RWPE2 (cell line): ENCODE measurements at regions not wholly inside any gene's neighbourhood (a gene's known extent, or its start where the extent isn't known, plus 50 kb on each side); places are given as distances from the start of the nearest gene placed in this dataset.
"Not testable (repeated sequence)": the region's sequence is repeated elsewhere in the genome, so short reads cannot be mapped to it uniquely, and the experiment has no call there.

ENCODE experiments used
- ATAC-seq: fragments of 200-7000 bp; cut with Tn5 transposase; 3 replicates; pipeline ENCODE4 v1.9.1; 2021; ENCODE audit warnings: low read depth
- DNase-seq: peaks from one replicate; pipeline ENCODE4 v3.0.0-alpha.2; 2020; ENCODE audit warnings: low spot score
- H3K27ac ChIP-seq: fragments of 450-650 bp; 2 replicates; pipeline ENCODE4 v1.5.1; 2017; ENCODE audit warnings: mild to moderate bottlenecking; ENCODE audit not compliant: poor library complexity, severe bottlenecking
- H3K27me3 ChIP-seq: fragments of 250-450 bp; sonication (Bioruptor Pico); 2 replicates; pipeline ENCODE4 v1.5.1; 2021; ENCODE audit warnings: mild to moderate bottlenecking, moderate library complexity; ENCODE audit not compliant: insufficient read depth, poor library complexity, severe bottlenecking
- H3K36me3 ChIP-seq: fragments of 250-450 bp; sonication (Bioruptor Pico); 2 replicates; pipeline ENCODE4 v1.5.1; 2020; ENCODE audit warnings: low read depth, mild to moderate bottlenecking, moderate library complexity
- H3K4me1 ChIP-seq: fragments of 250-450 bp; sonication (Bioruptor Pico); 2 replicates; pipeline ENCODE4 v1.5.1; 2021; ENCODE audit warnings: mild to moderate bottlenecking, moderate library complexity; ENCODE audit not compliant: insufficient read depth, poor library complexity, severe bottlenecking
- H3K4me3 ChIP-seq: fragments of 250-450 bp; sonication (Bioruptor Pico); 2 replicates; pipeline ENCODE4 v1.5.1; 2021; ENCODE audit warnings: mild to moderate bottlenecking, moderate library complexity; ENCODE audit not compliant: severe bottlenecking
- H3K9me3 ChIP-seq: fragments of 250-450 bp; sonication (Bioruptor Pico); 2 replicates; pipeline ENCODE4 v1.5.1; 2021; ENCODE audit warnings: mild to moderate bottlenecking, moderate library complexity; ENCODE audit not compliant: severe bottlenecking
- CTCF ChIP-seq: fragments of 450-650 bp; IDR thresholded peaks from one replicate; pipeline ENCODE4 v1.5.1; 2017; ENCODE audit warnings: mild to moderate bottlenecking, moderate library complexity; ENCODE audit not compliant: poor library complexity, severe bottlenecking

GRCh38 chr18:73674125-73674865 is 473.3 kb downstream of the FBXO15 start:
- no peak for TF ChIP-seq CTCF
- H3K9me3 ChIP-seq = no peaks in the 10 kb centered on the region
- H3K36me3 ChIP-seq = no peaks in the 10 kb centered on the region
- no peaks in the 10 kb centered on the region for H3K27me3 ChIP-seq
- no peak for ATAC-seq
- H3K27ac ChIP-seq = no peak overlapping the region
- DNase-seq = no peak
- peaks cover 27% of the 10 kb centered on the region for H3K4me1 ChIP-seq
- no peak overlapping the region for H3K4me3 ChIP-seq

GRCh38 chr18:73671480-73671879 is 476.2 kb downstream of the FBXO15 start:
- peaks cover 22% of the 10 kb centered on the region for H3K4me1 ChIP-seq
- not testable (repeated sequence) for H3K36me3 ChIP-seq, H3K4me3 ChIP-seq, ATAC-seq, H3K9me3 ChIP-seq, DNase-seq, H3K27me3 ChIP-seq
- H3K27ac ChIP-seq = peak overlapping the region; percentile 90

GRCh38 chr18:73670524-73670923 is 477.1 kb downstream of the FBXO15 start:
- TF ChIP-seq CTCF = no peak
- H3K27ac ChIP-seq = peak overlapping the region; percentile 90
- no peaks in the 10 kb centered on the region for H3K9me3 ChIP-seq
- H3K27me3 ChIP-seq = no peaks in the 10 kb centered on the region
- no peaks in the 10 kb centered on the region for H3K36me3 ChIP-seq
- H3K4me3 ChIP-seq = no peak overlapping the region
- ATAC-seq (peak; percentile 87), DNase-seq (no peak)
- peaks cover 22% of the 10 kb centered on the region for H3K4me1 ChIP-seq

- ATAC-seq (peak; percentile 68), DNase-seq (no peak)
- TF ChIP-seq CTCF = no peak
- Histone ChIP-seq H3K36me3 (no peaks in the 10 kb centered on the region), H3K9me3 (no peaks in the 10 kb centered on the region), H3K27me3 (no peaks in the 10 kb centered on the region), H3K27ac (peak overlapping the region; percentile 90), H3K4me1 (peaks cover 22% of the 10 kb centered on the region), H3K4me3 (no peak overlapping the region)
Observed at GRCh38 chr18:73670039-73670438, 477.6 kb downstream of the FBXO15 start.

- peak overlapping the region; percentile 90 for H3K27ac ChIP-seq
- H3K27me3 ChIP-seq = no peaks in the 10 kb centered on the region
- no peaks in the 10 kb centered on the region for H3K36me3 ChIP-seq
- H3K9me3 ChIP-seq = no peaks in the 10 kb centered on the region
- no peak for DNase-seq
- ATAC-seq = peak; percentile 66; the same call in 2 of the 3 replicates
- TF ChIP-seq CTCF = no peak
- H3K4me3 ChIP-seq = no peak overlapping the region
- H3K4me1 ChIP-seq = peaks cover 22% of the 10 kb centered on the region
Observed at GRCh38 chr18:73669297-73669696, 478.3 kb downstream of the FBXO15 start.
